ENCODE measurements at regions not wholly inside any gene's neighbourhood (a gene's known extent, or its start where the extent isn't known, plus 50 kb on each side); places are given as distances from the start of the nearest gene placed in this dataset.
A peak's percentile ranks its signal among the peaks of the same experiment; 100 is the strongest.
"Not testable (repeated sequence)": the region's sequence is repeated elsewhere in the genome, so short reads cannot be mapped to it uniquely, and the experiment has no call there.

DNA sequence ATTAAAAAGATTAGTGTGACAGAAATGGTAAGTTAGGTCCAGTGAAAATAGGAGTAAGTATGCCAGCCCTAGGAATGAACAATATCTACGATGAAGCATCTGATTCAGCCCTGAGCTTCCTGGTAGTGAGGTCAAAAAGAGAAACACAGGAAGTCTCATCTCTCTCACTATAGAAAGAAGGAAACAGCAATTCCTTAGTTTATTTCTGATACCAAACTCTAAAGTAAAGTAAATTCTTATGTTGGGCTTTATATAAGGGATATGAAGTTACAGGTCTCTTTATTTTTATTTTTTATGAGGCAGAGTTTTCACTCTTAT lies 76.7 kb upstream of the RFLNA start:
- TF ChIP-seq, protein P1, sequence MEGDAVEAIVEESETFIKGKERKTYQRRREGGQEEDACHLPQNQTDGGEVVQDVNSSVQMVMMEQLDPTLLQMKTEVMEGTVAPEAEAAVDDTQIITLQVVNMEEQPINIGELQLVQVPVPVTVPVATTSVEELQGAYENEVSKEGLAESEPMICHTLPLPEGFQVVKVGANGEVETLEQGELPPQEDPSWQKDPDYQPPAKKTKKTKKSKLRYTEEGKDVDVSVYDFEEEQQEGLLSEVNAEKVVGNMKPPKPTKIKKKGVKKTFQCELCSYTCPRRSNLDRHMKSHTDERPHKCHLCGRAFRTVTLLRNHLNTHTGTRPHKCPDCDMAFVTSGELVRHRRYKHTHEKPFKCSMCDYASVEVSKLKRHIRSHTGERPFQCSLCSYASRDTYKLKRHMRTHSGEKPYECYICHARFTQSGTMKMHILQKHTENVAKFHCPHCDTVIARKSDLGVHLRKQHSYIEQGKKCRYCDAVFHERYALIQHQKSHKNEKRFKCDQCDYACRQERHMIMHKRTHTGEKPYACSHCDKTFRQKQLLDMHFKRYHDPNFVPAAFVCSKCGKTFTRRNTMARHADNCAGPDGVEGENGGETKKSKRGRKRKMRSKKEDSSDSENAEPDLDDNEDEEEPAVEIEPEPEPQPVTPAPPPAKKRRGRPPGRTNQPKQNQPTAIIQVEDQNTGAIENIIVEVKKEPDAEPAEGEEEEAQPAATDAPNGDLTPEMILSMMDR (optimal IDR thresholded peaks at IDR 0.05 in 1 of 3, IDR thresholded peaks at IDR 0.05 in 1 of 3, conservative IDR thresholded peaks at IDR 0.05 in 1 of 3; ENCODE audit: extremely low read depth in 1 of 3, insufficient read depth in 2 of 3, low read length in 3 of 3): no peak
- no peak for TF ChIP-seq EZH2 (IDR thresholded peaks at IDR 0.05; ENCODE audit: low read length)
- Histone ChIP-seq H3K9me1 (ENCODE audit: control insufficient read depth, extremely low read depth, insufficient read depth, low read length) (no peaks in the 10 kb centered on the region), H3K4me2 (ENCODE audit: control insufficient read depth, extremely low read depth, insufficient read depth, low read depth, low read length) (peak overlapping the region; percentile 57), H3K4me1 (ENCODE audit: control insufficient read depth, extremely low read depth, insufficient read depth, low read length) (peaks cover 6% of the 10 kb centered on the region), H3K27ac (ENCODE audit: control insufficient read depth, insufficient read depth, low read length) (no peak overlapping the region), H4K20me1 (ENCODE audit: control insufficient read depth, extremely low read depth, insufficient read depth, low read length) (no peaks in the 10 kb centered on the region), H3K36me3 (ENCODE audit: control insufficient read depth in 2 of 2, extremely low read depth in 1 of 2, insufficient read depth in 2 of 2, low read length in 2 of 2) (no peaks in the 10 kb centered on the region), H3K79me2 (ENCODE audit: control insufficient read depth, insufficient read depth, low read length) (no peaks in the 10 kb centered on the region), H2AFZ (ENCODE audit: control insufficient read depth, low read length) (peak overlapping the region; percentile 16), H3K27me3 (ENCODE audit: control insufficient read depth, extremely low read depth, insufficient read depth, low read length) (no peaks in the 10 kb centered on the region), H3K9me3 (ENCODE audit: control insufficient read depth, low read depth, low read length) (peaks cover 3% of the 10 kb centered on the region), H3K4me3 (ENCODE audit: control insufficient read depth in 2 of 3, extremely low read depth in 1 of 3, insufficient read depth in 2 of 3, low read depth in 1 of 3, low read length in 3 of 3) (no peak overlapping the region), H3K9ac (ENCODE audit: control insufficient read depth, extremely low read depth, insufficient read depth, low read length) (no peak overlapping the region)
- dilution Hi-C loops (cut with MboI; ENCODE audit: extremely low pct_ligation_motif_present, low sequenced_read_pairs): no loop called here
- DNase-seq (ENCODE audit: low read depth, low spot score): no peak
- FAIRE-seq: no peak

DNA sequence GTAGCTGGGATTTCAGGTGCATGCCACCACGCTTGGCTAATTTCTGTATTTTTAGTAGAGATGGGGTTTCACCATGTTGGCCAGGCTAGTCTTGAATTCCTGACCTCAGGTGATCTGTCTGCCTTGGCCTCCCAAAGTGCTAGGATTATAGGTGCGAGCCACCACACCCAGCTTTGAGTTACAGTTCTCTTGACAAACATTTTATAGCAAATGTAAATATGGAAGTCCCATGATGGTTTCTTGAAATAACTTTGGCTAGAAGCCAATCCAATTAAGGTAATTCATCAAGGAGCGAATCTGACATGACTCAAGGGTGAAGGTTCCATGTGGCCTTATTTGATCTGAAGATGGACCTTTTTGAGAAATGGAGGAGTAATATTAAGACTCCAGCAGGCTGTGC lies 76.2 kb upstream of the RFLNA start:
- H3K27ac ChIP-seq (ENCODE audit: control insufficient read depth, insufficient read depth, low read length); FAIRE-seq; H3K9me1 ChIP-seq (ENCODE audit: control insufficient read depth, extremely low read depth, insufficient read depth, low read length); H3K4me1 ChIP-seq (ENCODE audit: control insufficient read depth, extremely low read depth, insufficient read depth, low read length); H3K9ac ChIP-seq (ENCODE audit: control insufficient read depth, extremely low read depth, insufficient read depth, low read length); H3K36me3 ChIP-seq (ENCODE audit: control insufficient read depth in 2 of 2, extremely low read depth in 1 of 2, insufficient read depth in 2 of 2, low read length in 2 of 2); H2AFZ ChIP-seq (ENCODE audit: control insufficient read depth, low read length); H3K4me2 ChIP-seq (ENCODE audit: control insufficient read depth, extremely low read depth, insufficient read depth, low read depth, low read length); H4K20me1 ChIP-seq (ENCODE audit: control insufficient read depth, extremely low read depth, insufficient read depth, low read length); H3K79me2 ChIP-seq (ENCODE audit: control insufficient read depth, insufficient read depth, low read length); H3K27me3 ChIP-seq (ENCODE audit: control insufficient read depth, extremely low read depth, insufficient read depth, low read length); dilution Hi-C loops (cut with MboI; ENCODE audit: extremely low pct_ligation_motif_present, low sequenced_read_pairs); H3K4me3 ChIP-seq (ENCODE audit: control insufficient read depth in 2 of 3, extremely low read depth in 1 of 3, insufficient read depth in 2 of 3, low read depth in 1 of 3, low read length in 3 of 3); H3K9me3 ChIP-seq (ENCODE audit: control insufficient read depth, low read depth, low read length); DNase-seq (ENCODE audit: low read depth, low spot score): not testable (repeated sequence)

DNA sequence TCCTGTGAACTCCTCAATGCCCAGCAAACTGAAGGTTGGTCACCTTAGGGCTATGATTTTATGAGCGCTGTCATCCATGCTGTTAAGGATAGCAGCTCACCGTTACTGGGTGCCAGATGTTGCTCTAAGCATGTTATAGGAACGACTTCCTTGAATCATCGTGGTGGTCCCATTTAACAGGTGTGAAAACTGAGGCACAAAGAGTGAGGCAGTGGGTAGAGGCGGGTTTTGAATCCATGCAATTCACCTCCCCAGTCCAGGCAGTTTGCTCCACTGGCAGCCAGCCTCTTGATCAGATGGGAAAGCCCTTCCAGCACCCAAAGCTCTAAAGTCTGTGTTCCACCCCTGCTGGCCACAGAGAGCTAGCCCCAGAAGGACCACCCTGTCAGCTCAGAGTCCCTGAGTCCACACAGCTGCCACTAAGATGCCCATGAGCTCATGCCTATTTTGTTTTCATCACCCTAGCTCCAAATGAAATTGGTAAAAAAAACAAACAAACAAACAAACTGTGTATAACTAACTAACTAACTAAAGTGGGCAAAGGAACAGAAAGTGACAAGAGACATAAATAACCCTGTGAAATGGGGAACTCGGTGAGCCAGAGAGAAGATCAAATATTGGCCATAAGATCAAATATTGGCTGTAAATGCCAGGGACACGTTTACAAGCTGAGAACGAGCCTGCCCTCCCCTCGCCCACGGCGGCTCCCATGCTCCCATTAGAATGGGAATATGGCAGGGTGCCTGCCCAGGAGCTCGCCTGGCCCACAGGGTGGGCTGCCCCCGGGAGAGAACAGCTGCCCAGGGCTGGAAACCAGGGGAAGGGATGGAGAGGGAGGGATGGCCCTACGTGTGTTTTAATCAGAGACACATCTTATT lies 72.3 kb upstream of the RFLNA start:
- Histone ChIP-seq H3K4me2 (ENCODE audit: control insufficient read depth, extremely low read depth, insufficient read depth, low read depth, low read length) (no peak overlapping the region), H4K20me1 (ENCODE audit: control insufficient read depth, extremely low read depth, insufficient read depth, low read length) (no peaks in the 10 kb centered on the region), H3K9me3 (ENCODE audit: control insufficient read depth, low read depth, low read length) (peaks cover 3% of the 10 kb centered on the region), H3K4me3 (ENCODE audit: control insufficient read depth in 2 of 3, extremely low read depth in 1 of 3, insufficient read depth in 2 of 3, low read depth in 1 of 3, low read length in 3 of 3) (no peak overlapping the region), H3K27me3 (ENCODE audit: control insufficient read depth, extremely low read depth, insufficient read depth, low read length) (no peaks in the 10 kb centered on the region), H2AFZ (ENCODE audit: control insufficient read depth, low read length) (no peak overlapping the region), H3K9ac (ENCODE audit: control insufficient read depth, extremely low read depth, insufficient read depth, low read length) (no peak overlapping the region), H3K27ac (ENCODE audit: control insufficient read depth, insufficient read depth, low read length) (no peak overlapping the region), H3K36me3 (ENCODE audit: control insufficient read depth in 2 of 2, extremely low read depth in 1 of 2, insufficient read depth in 2 of 2, low read length in 2 of 2) (no peaks in the 10 kb centered on the region), H3K4me1 (ENCODE audit: control insufficient read depth, extremely low read depth, insufficient read depth, low read length) (peaks cover 6% of the 10 kb centered on the region), H3K79me2 (ENCODE audit: control insufficient read depth, insufficient read depth, low read length) (no peaks in the 10 kb centered on the region), H3K9me1 (ENCODE audit: control insufficient read depth, extremely low read depth, insufficient read depth, low read length) (no peaks in the 10 kb centered on the region)
- no peak for TF ChIP-seq EZH2 (IDR thresholded peaks at IDR 0.05; ENCODE audit: low read length)
- TF ChIP-seq, protein P1 (optimal IDR thresholded peaks at IDR 0.05 in 1 of 3, IDR thresholded peaks at IDR 0.05 in 1 of 3, conservative IDR thresholded peaks at IDR 0.05 in 1 of 3; ENCODE audit: extremely low read depth in 1 of 3, insufficient read depth in 2 of 3, low read length in 3 of 3): no peak
- FAIRE-seq (no peak), DNase-seq (ENCODE audit: low read depth, low spot score) (no peak)
- dilution Hi-C loops (cut with MboI; ENCODE audit: extremely low pct_ligation_motif_present, low sequenced_read_pairs): no loop called here

DNA sequence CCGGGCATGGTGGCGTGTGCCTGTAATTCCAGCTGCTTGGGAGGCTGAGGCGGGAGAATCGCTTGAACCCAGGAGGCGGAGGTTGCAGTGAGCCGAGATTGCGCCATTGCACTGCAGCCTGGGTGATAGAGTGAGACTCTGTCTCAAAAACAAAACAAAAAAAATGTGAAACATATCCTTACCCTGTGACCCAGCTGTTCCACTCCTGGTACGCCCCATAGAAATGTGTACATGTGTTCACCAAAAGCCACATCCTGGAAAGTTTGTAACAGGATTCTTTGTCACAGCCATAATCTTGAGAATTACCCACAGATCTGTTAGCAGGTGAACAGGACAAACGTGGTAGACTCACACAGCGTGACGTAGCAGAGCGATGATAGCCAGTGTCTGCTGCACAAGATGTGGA lies 71.2 kb upstream of the RFLNA start:
- H3K27ac ChIP-seq (ENCODE audit: control insufficient read depth, insufficient read depth, low read length); H3K4me1 ChIP-seq (ENCODE audit: control insufficient read depth, extremely low read depth, insufficient read depth, low read length); H3K36me3 ChIP-seq (ENCODE audit: control insufficient read depth in 2 of 2, extremely low read depth in 1 of 2, insufficient read depth in 2 of 2, low read length in 2 of 2); H3K4me3 ChIP-seq (ENCODE audit: control insufficient read depth in 2 of 3, extremely low read depth in 1 of 3, insufficient read depth in 2 of 3, low read depth in 1 of 3, low read length in 3 of 3); H3K9me3 ChIP-seq (ENCODE audit: control insufficient read depth, low read depth, low read length); FAIRE-seq; H3K9me1 ChIP-seq (ENCODE audit: control insufficient read depth, extremely low read depth, insufficient read depth, low read length); H3K27me3 ChIP-seq (ENCODE audit: control insufficient read depth, extremely low read depth, insufficient read depth, low read length); H2AFZ ChIP-seq (ENCODE audit: control insufficient read depth, low read length); H4K20me1 ChIP-seq (ENCODE audit: control insufficient read depth, extremely low read depth, insufficient read depth, low read length); dilution Hi-C loops (cut with MboI; ENCODE audit: extremely low pct_ligation_motif_present, low sequenced_read_pairs); H3K4me2 ChIP-seq (ENCODE audit: control insufficient read depth, extremely low read depth, insufficient read depth, low read depth, low read length); DNase-seq (ENCODE audit: low read depth, low spot score); H3K9ac ChIP-seq (ENCODE audit: control insufficient read depth, extremely low read depth, insufficient read depth, low read length); H3K79me2 ChIP-seq (ENCODE audit: control insufficient read depth, insufficient read depth, low read length): not testable (repeated sequence)

Data from keratinocyte (primary cell).